ENCODE measurements at regions not wholly inside any gene's neighbourhood (a gene's known extent, or its start where the extent isn't known, plus 50 kb on each side); places are given as distances from the start of the nearest gene placed in this dataset.

DNA sequence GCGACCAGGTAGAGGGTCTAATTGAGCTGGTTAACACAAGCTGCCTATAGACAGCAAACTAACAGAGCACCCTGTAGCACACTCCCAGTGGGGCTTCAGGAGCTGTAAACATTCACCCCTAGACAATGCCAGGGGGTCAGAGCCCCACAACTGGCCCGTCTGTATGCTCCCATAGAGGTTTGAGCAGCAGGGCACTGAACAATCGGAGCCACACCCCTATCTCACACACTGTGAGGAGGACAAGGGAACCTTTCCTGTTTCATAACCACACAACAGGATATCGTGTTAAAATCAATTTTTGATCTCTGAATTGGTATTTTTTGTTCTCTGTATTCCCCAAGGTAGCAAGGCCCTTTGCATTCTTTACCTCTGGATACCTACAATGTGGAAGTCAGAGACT lies 266.1 kb downstream of the SPRY2 start (continued):
- TF ChIP-seq RELA (IDR thresholded peaks at IDR 0.05; ENCODE audit: borderline replicate concordance, partially characterized antibody) (no peak), NFYB (IDR thresholded peaks at IDR 0.05; ENCODE audit: insufficient read depth, low read depth, low read length) (no peak), HDGF (IDR thresholded peaks at IDR 0.05) (no peak), ZNF217 (IDR thresholded peaks at IDR 0.05) (no peak), MXI1 (IDR thresholded peaks at IDR 0.05; ENCODE audit: low read depth, low read length) (no peak)

DNA sequence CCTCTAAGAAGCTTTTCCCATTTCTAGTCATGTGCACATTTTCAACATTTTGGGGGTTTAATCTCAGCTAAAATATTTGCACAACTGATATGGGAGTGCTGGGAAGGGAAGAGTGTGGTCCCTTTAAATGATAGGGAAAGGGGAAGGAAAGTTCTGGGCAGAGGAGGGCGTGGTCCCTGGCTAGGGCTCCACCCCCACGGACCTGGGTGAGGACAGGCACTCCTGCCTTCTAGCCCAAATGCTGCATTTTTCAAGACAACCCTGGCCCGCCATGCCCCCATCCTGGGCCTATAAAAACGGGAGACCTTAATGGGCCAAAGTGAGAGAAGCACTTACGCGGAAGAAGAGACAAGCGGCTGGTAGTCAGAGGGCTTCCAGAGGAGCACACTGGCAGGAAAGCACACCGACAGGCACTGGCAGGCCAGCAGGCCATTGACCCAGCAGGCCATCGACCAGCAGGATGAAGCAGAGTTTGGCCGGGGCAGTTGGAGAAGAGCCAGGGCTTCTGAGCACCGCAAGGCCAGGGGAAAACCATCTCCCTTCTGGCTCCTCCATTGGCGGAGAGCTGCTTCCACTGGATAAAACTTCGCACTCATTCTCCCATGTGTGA lies 266.7 kb downstream of the SPRY2 start:
- H2AFZ ChIP-seq (ENCODE audit: control insufficient read depth, low read depth, low read length), result no peak overlapping the region
- no peaks in the 10 kb centered on the region for H3K9me3 ChIP-seq (replicated peaks; ENCODE audit: control insufficient read depth, insufficient read depth, low read length)
- no peaks in the 10 kb centered on the region for H4K20me1 ChIP-seq (ENCODE audit: control insufficient read depth, insufficient read depth)
- no peaks in the 10 kb centered on the region for H3K79me2 ChIP-seq (ENCODE audit: control insufficient read depth, insufficient read depth, low read length)
- no peaks in the 10 kb centered on the region for H3K27me3 ChIP-seq (replicated peaks in 1 of 2; ENCODE audit: control insufficient read depth in 2 of 2, insufficient read depth in 2 of 2, low read length in 1 of 2)
- DNase-seq (ENCODE audit: low read depth, low spot score), result no peak
- POLR2A ChIA-PET, result interaction anchor here (1.1 kb wide), 1 partner anchor 37 kb away, joined by 3 read pairs; no protein-coding TSS in a partner anchor
- RAD21 ChIA-PET (ENCODE audit: unreplicated experiment), result no interaction called here
- ATAC-seq, result no peak
- FAIRE-seq, result no peak
- WGBS (ENCODE audit: insufficient coverage, insufficient replicate concordance, low lambda C conversion rate, missing lambda C conversion rate), result 55% methylated on average over 13 of the region's 13 CpGs
- H3K4me3 ChIP-seq, result no peak overlapping the region
- no peak overlapping the region for H3K9ac ChIP-seq (ENCODE audit: control insufficient read depth, insufficient read depth, low read length)
- CTCF ChIA-PET, result interaction anchor here (0.7 kb wide), 1 partner anchor 91 kb away, joined by 3 read pairs; no protein-coding TSS in a partner anchor
- no peak overlapping the region for H3K4me2 ChIP-seq (ENCODE audit: control insufficient read depth, insufficient read depth)
- no peak overlapping the region for H3K27ac ChIP-seq (ENCODE audit: control insufficient read depth, insufficient read depth)
- in situ Hi-C loops (cut with MboI) (no loop called here), intact Hi-C loops (cut with micrococcal nuclease; ENCODE audit: unreplicated experiment) (no loop called here)
- H3K4me1 ChIP-seq (ENCODE audit: control insufficient read depth, insufficient read depth, low read length), result no peaks in the 10 kb centered on the region
- BruUV-seq (replicated peaks), result no TSS peak
- no peaks in the 10 kb centered on the region for H3K36me3 ChIP-seq (ENCODE audit: control insufficient read depth in 2 of 2, insufficient read depth in 2 of 2, low read length in 1 of 2)
- SMC1A ChIA-PET (ENCODE audit: uncharacterized antibody, unreplicated experiment), result interaction anchor here (0.7 kb wide), 1 partner anchor 13 kb away, joined by 4 read pairs; no protein-coding TSS in a partner anchor
- TF ChIP-seq HDAC2 (IDR thresholded peaks at IDR 0.05) (no peak), RELA (IDR thresholded peaks at IDR 0.05; ENCODE audit: borderline replicate concordance, partially characterized antibody) (no peak), IKZF1 (conservative IDR thresholded peaks at IDR 0.05) (no peak), CBX5 (IDR thresholded peaks at IDR 0.05; ENCODE audit: low read depth) (no peak), PML (IDR thresholded peaks at IDR 0.05; ENCODE audit: low read length) (no peak), ZBED1 (IDR thresholded peaks at IDR 0.05; ENCODE audit: borderline replicate concordance) (no peak), SREBF1 (IDR thresholded peaks at IDR 0.05; ENCODE audit: low read length) (no peak), ZSCAN29 (IDR thresholded peaks at IDR 0.05) (no peak)
- TF ChIP-seq, protein P1, sequence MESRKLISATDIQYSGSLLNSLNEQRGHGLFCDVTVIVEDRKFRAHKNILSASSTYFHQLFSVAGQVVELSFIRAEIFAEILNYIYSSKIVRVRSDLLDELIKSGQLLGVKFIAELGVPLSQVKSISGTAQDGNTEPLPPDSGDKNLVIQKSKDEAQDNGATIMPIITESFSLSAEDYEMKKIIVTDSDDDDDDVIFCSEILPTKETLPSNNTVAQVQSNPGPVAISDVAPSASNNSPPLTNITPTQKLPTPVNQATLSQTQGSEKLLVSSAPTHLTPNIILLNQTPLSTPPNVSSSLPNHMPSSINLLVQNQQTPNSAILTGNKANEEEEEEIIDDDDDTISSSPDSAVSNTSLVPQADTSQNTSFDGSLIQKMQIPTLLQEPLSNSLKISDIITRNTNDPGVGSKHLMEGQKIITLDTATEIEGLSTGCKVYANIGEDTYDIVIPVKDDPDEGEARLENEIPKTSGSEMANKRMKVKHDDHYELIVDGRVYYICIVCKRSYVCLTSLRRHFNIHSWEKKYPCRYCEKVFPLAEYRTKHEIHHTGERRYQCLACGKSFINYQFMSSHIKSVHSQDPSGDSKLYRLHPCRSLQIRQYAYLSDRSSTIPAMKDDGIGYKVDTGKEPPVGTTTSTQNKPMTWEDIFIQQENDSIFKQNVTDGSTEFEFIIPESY (IDR thresholded peaks at IDR 0.05), result no peak
- TF ChIP-seq, protein P2, sequence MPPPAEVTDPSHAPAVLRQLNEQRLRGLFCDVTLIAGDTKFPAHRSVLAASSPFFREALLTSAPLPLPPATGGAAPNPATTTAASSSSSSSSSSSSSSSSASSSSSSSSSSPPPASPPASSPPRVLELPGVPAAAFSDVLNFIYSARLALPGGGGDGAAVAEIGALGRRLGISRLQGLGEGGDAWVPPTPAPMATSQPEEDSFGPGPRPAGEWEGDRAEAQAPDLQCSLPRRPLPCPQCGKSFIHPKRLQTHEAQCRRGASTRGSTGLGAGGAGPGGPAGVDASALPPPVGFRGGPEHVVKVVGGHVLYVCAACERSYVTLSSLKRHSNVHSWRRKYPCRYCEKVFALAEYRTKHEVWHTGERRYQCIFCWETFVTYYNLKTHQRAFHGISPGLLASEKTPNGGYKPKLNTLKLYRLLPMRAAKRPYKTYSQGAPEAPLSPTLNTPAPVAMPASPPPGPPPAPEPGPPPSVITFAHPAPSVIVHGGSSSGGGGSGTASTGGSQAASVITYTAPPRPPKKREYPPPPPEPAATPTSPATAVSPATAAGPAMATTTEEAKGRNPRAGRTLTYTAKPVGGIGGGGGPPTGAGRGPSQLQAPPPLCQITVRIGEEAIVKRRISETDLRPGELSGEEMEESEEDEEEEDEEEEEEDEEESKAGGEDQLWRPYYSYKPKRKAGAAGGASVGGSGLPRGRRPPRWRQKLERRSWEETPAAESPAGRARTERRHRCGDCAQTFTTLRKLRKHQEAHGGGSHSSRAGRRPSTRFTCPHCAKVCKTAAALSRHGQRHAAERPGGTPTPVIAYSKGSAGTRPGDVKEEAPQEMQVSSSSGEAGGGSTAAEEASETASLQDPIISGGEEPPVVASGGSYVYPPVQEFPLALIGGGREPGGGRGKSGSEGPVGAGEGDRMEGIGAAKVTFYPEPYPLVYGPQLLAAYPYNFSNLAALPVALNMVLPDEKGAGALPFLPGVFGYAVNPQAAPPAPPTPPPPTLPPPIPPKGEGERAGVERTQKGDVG (CRISPR knock-in tag; IDR thresholded peaks at IDR 0.05), result no peak
- TF ChIP-seq, protein P3, sequence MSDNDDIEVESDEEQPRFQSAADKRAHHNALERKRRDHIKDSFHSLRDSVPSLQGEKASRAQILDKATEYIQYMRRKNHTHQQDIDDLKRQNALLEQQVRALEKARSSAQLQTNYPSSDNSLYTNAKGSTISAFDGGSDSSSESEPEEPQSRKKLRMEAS (IDR thresholded peaks at IDR 0.05; ENCODE audit: low read depth, low read length), result no peak
- TF ChIP-seq, protein P4, sequence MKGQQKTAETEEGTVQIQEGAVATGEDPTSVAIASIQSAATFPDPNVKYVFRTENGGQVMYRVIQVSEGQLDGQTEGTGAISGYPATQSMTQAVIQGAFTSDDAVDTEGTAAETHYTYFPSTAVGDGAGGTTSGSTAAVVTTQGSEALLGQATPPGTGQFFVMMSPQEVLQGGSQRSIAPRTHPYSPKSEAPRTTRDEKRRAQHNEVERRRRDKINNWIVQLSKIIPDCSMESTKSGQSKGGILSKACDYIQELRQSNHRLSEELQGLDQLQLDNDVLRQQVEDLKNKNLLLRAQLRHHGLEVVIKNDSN (IDR thresholded peaks at IDR 0.05; ENCODE audit: borderline replicate concordance, extremely low read length, insufficient read depth, low read depth, low read length), result no peak
- TF ChIP-seq, protein P5, sequence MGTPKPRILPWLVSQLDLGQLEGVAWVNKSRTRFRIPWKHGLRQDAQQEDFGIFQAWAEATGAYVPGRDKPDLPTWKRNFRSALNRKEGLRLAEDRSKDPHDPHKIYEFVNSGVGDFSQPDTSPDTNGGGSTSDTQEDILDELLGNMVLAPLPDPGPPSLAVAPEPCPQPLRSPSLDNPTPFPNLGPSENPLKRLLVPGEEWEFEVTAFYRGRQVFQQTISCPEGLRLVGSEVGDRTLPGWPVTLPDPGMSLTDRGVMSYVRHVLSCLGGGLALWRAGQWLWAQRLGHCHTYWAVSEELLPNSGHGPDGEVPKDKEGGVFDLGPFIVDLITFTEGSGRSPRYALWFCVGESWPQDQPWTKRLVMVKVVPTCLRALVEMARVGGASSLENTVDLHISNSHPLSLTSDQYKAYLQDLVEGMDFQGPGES (IDR thresholded peaks at IDR 0.05), result no peak

All from GM12878 (cell line).